ENCODE measurements at regions not wholly inside any gene's neighbourhood (a gene's known extent, or its start where the extent isn't known, plus 50 kb on each side); places are given as distances from the start of the nearest gene placed in this dataset.

GRCh38 chr6:9983168-9983567 lies 431.7 kb downstream of the TFAP2A start:
- no peaks in the 10 kb centered on the region for H3K36me3 ChIP-seq (ENCODE audit: control insufficient read depth in 2 of 3, insufficient read depth in 3 of 3, low read length in 3 of 3)
- H3K36me3 Mint-ChIP-seq: no peaks in the 10 kb centered on the region
- H3K4me1 ChIP-seq (ENCODE audit: control insufficient read depth in 2 of 2, insufficient read depth in 2 of 2, low read length in 2 of 2): no peaks in the 10 kb centered on the region
- CTCF ChIA-PET: no interaction called here
- ATAC-seq: no peak
- H3K27ac Mint-ChIP-seq: no peak overlapping the region
- H3K27me3 ChIP-seq (ENCODE audit: control insufficient read depth in 2 of 2, insufficient read depth in 2 of 2, low read length in 2 of 2): no peaks in the 10 kb centered on the region
- intact Hi-C loops (cut with micrococcal nuclease): no loop called here
- peaks cover 0 to 5% (median 0%) of the 10 kb centered on the region in 5 donors for H3K27me3 Mint-ChIP-seq
- H3K9me3 ChIP-seq (ENCODE audit: control insufficient read depth in 2 of 3, low read length in 3 of 3): no peaks in the 10 kb centered on the region
- H3K4me3 ChIP-seq (ENCODE audit: low read length): no peak overlapping the region
- no peak overlapping the region for H3K27ac ChIP-seq (ENCODE audit: low read depth, low read length)
- no peaks in the 10 kb centered on the region for H3K4me1 Mint-ChIP-seq
- DNase-seq: no peak
- POLR2A ChIA-PET: no interaction called here
- peaks cover 0 to 18% (median 5%) of the 10 kb centered on the region in 11 donors for H3K9me3 Mint-ChIP-seq
- no peak overlapping the region for H3K4me3 Mint-ChIP-seq

- ATAC-seq (no peak), DNase-seq (no peak)
- H3K27ac Mint-ChIP-seq: no peak overlapping the region
- Histone ChIP-seq H3K27ac (ENCODE audit: low read depth, low read length) (no peak overlapping the region), H3K4me3 (ENCODE audit: low read length) (no peak overlapping the region), H3K9me3 (ENCODE audit: control insufficient read depth in 2 of 3, low read length in 3 of 3) (no peaks in the 10 kb centered on the region), H3K36me3 (ENCODE audit: control insufficient read depth in 2 of 3, insufficient read depth in 3 of 3, low read length in 3 of 3) (no peaks in the 10 kb centered on the region), H3K27me3 (ENCODE audit: control insufficient read depth in 2 of 2, insufficient read depth in 2 of 2, low read length in 2 of 2) (no peaks in the 10 kb centered on the region), H3K4me1 (ENCODE audit: control insufficient read depth in 2 of 2, insufficient read depth in 2 of 2, low read length in 2 of 2) (no peaks in the 10 kb centered on the region)
- ChIA-PET CTCF (no interaction called here), POLR2A (no interaction called here)
- no peaks in the 10 kb centered on the region for H3K36me3 Mint-ChIP-seq
- peaks cover 0 to 18% (median 5%) of the 10 kb centered on the region in 11 donors for H3K9me3 Mint-ChIP-seq
- no peaks in the 10 kb centered on the region for H3K4me1 Mint-ChIP-seq
- intact Hi-C loops (cut with micrococcal nuclease): no loop called here
- H3K27me3 Mint-ChIP-seq: peaks cover 0 to 5% (median 0%) of the 10 kb centered on the region in 5 donors
- H3K4me3 Mint-ChIP-seq: no peak overlapping the region
Measured at GRCh38 chr6:9982215-9982614, 432.7 kb downstream of the TFAP2A start.

GRCh38 chr6:9979996-9980395 lies 434.9 kb downstream of the TFAP2A start:
- CTCF ChIA-PET: no interaction called here

GRCh38 chr6:9978480-9978879 lies 436.4 kb downstream of the TFAP2A start:
- no peak overlapping the region for H3K4me3 ChIP-seq (ENCODE audit: low read length)
- no peak for DNase-seq
- Mint-ChIP-seq H3K4me1 (no peaks in the 10 kb centered on the region), H3K27ac (no peak overlapping the region), H3K9me3 (peaks cover 0 to 11% (median 0%) of the 10 kb centered on the region in 11 donors), H3K27me3 (peaks cover 0 to 5% (median 0%) of the 10 kb centered on the region in 5 donors), H3K36me3 (no peaks in the 10 kb centered on the region), H3K4me3 (no peak overlapping the region)
- no peaks in the 10 kb centered on the region for H3K9me3 ChIP-seq (ENCODE audit: control insufficient read depth in 2 of 3, low read length in 3 of 3)
- H3K36me3 ChIP-seq (ENCODE audit: control insufficient read depth in 2 of 3, insufficient read depth in 3 of 3, low read length in 3 of 3): no peaks in the 10 kb centered on the region
- H3K4me1 ChIP-seq (ENCODE audit: control insufficient read depth in 2 of 2, insufficient read depth in 2 of 2, low read length in 2 of 2): no peaks in the 10 kb centered on the region
- CTCF ChIA-PET: no interaction called here
- POLR2A ChIA-PET: no interaction called here
- ATAC-seq: no peak
- H3K27ac ChIP-seq (ENCODE audit: low read depth, low read length): no peak overlapping the region
- H3K27me3 ChIP-seq (ENCODE audit: control insufficient read depth in 2 of 2, insufficient read depth in 2 of 2, low read length in 2 of 2): no peaks in the 10 kb centered on the region
- intact Hi-C loops (cut with micrococcal nuclease): no loop called here

More at GRCh38 chr6:9979996-9980395, 434.9 kb downstream of the TFAP2A start:
- no peaks in the 10 kb centered on the region for H3K4me1 ChIP-seq (ENCODE audit: control insufficient read depth in 2 of 2, insufficient read depth in 2 of 2, low read length in 2 of 2)
- peaks cover 0 to 18% (median 7%) of the 10 kb centered on the region in 11 donors for H3K9me3 Mint-ChIP-seq
- no peak overlapping the region for H3K4me3 Mint-ChIP-seq
- intact Hi-C loops (cut with micrococcal nuclease): no loop called here
- no peak overlapping the region for H3K27ac Mint-ChIP-seq
- no peaks in the 10 kb centered on the region for H3K4me1 Mint-ChIP-seq
- ATAC-seq: no peak
- H3K27me3 Mint-ChIP-seq: peaks cover 0 to 5% (median 0%) of the 10 kb centered on the region in 5 donors
- H3K36me3 ChIP-seq (ENCODE audit: control insufficient read depth in 2 of 3, insufficient read depth in 3 of 3, low read length in 3 of 3): no peaks in the 10 kb centered on the region
- POLR2A ChIA-PET: no interaction called here
- H3K4me3 ChIP-seq (ENCODE audit: low read length): no peak overlapping the region
- H3K9me3 ChIP-seq (ENCODE audit: control insufficient read depth in 2 of 3, low read length in 3 of 3): no peaks in the 10 kb centered on the region
- no peaks in the 10 kb centered on the region for H3K27me3 ChIP-seq (ENCODE audit: control insufficient read depth in 2 of 2, insufficient read depth in 2 of 2, low read length in 2 of 2)
- no peak for DNase-seq
- H3K27ac ChIP-seq (ENCODE audit: low read depth, low read length): no peak overlapping the region
- no peaks in the 10 kb centered on the region for H3K36me3 Mint-ChIP-seq

GRCh38 chr6:9977411-9977810 lies 437.5 kb downstream of the TFAP2A start:
- Mint-ChIP-seq H3K9me3 (peaks cover 0 to 11% (median 0%) of the 10 kb centered on the region in 11 donors), H3K4me1 (no peaks in the 10 kb centered on the region), H3K4me3 (no peak overlapping the region), H3K27ac (no peak overlapping the region), H3K36me3 (no peaks in the 10 kb centered on the region), H3K27me3 (peaks cover 0 to 5% (median 0%) of the 10 kb centered on the region in 5 donors)
- no peak for DNase-seq
- H3K36me3 ChIP-seq (ENCODE audit: control insufficient read depth in 2 of 3, insufficient read depth in 3 of 3, low read length in 3 of 3): no peaks in the 10 kb centered on the region
- no peak overlapping the region for H3K27ac ChIP-seq (ENCODE audit: low read depth, low read length)
- no peak for ATAC-seq
- no peak overlapping the region for H3K4me3 ChIP-seq (ENCODE audit: low read length)
- CTCF ChIA-PET: no interaction called here
- intact Hi-C loops (cut with micrococcal nuclease): no loop called here
- H3K9me3 ChIP-seq (ENCODE audit: control insufficient read depth in 2 of 3, low read length in 3 of 3): no peaks in the 10 kb centered on the region
- POLR2A ChIA-PET: no interaction called here
- no peaks in the 10 kb centered on the region for H3K27me3 ChIP-seq (ENCODE audit: control insufficient read depth in 2 of 2, insufficient read depth in 2 of 2, low read length in 2 of 2)
- no peaks in the 10 kb centered on the region for H3K4me1 ChIP-seq (ENCODE audit: control insufficient read depth in 2 of 2, insufficient read depth in 2 of 2, low read length in 2 of 2)

- Histone ChIP-seq H3K4me3 (ENCODE audit: low read length) (no peak overlapping the region), H3K36me3 (ENCODE audit: control insufficient read depth in 2 of 3, insufficient read depth in 3 of 3, low read length in 3 of 3) (no peaks in the 10 kb centered on the region), H3K4me1 (ENCODE audit: control insufficient read depth in 2 of 2, insufficient read depth in 2 of 2, low read length in 2 of 2) (no peaks in the 10 kb centered on the region), H3K27me3 (ENCODE audit: control insufficient read depth in 2 of 2, insufficient read depth in 2 of 2, low read length in 2 of 2) (no peaks in the 10 kb centered on the region), H3K27ac (ENCODE audit: low read depth, low read length) (no peak overlapping the region), H3K9me3 (ENCODE audit: control insufficient read depth in 2 of 3, low read length in 3 of 3) (no peaks in the 10 kb centered on the region)
- no peaks in the 10 kb centered on the region for H3K36me3 Mint-ChIP-seq
- H3K27me3 Mint-ChIP-seq: no peaks in the 10 kb centered on the region
- CTCF ChIA-PET: no interaction called here
- H3K4me1 Mint-ChIP-seq: no peaks in the 10 kb centered on the region
- ATAC-seq (no peak), DNase-seq (no peak)
- no peak overlapping the region for H3K4me3 Mint-ChIP-seq
- POLR2A ChIA-PET: no interaction called here
- no peak overlapping the region for H3K27ac Mint-ChIP-seq
- intact Hi-C loops (cut with micrococcal nuclease): no loop called here
- peaks cover 0 to 10% (median 3%) of the 10 kb centered on the region in 11 donors for H3K9me3 Mint-ChIP-seq
Measured at GRCh38 chr6:9961646-9962045, 453.2 kb downstream of the TFAP2A start.

GRCh38 chr6:9957215-9957759 lies 457.6 kb downstream of the TFAP2A start:
- ATAC-seq (no peak), DNase-seq (no peak)
- H3K4me1 ChIP-seq (ENCODE audit: control insufficient read depth in 2 of 2, insufficient read depth in 2 of 2, low read length in 2 of 2): no peaks in the 10 kb centered on the region
- no peak overlapping the region for H3K4me3 ChIP-seq (ENCODE audit: low read length)
- H3K9me3 ChIP-seq (ENCODE audit: control insufficient read depth in 2 of 3, low read length in 3 of 3): no peaks in the 10 kb centered on the region
- H3K27me3 Mint-ChIP-seq: no peaks in the 10 kb centered on the region
- H3K9me3 Mint-ChIP-seq: peaks cover 0 to 16% (median 4%) of the 10 kb centered on the region in 11 donors
- no peak overlapping the region for H3K4me3 Mint-ChIP-seq
- no peaks in the 10 kb centered on the region for H3K27me3 ChIP-seq (ENCODE audit: control insufficient read depth in 2 of 2, insufficient read depth in 2 of 2, low read length in 2 of 2)
- POLR2A ChIA-PET: no interaction called here
- no peaks in the 10 kb centered on the region for H3K36me3 ChIP-seq (ENCODE audit: control insufficient read depth in 2 of 3, insufficient read depth in 3 of 3, low read length in 3 of 3)
- intact Hi-C loops (cut with micrococcal nuclease): no loop called here
- no peak overlapping the region for H3K27ac Mint-ChIP-seq
- no peaks in the 10 kb centered on the region for H3K36me3 Mint-ChIP-seq
- CTCF ChIA-PET: no interaction called here
- H3K4me1 Mint-ChIP-seq: no peaks in the 10 kb centered on the region
- no peak overlapping the region for H3K27ac ChIP-seq (ENCODE audit: low read depth, low read length)
